ENCODE measurements at regions not wholly inside any gene's neighbourhood (a gene's known extent, or its start where the extent isn't known, plus 50 kb on each side); places are given as distances from the start of the nearest gene placed in this dataset.
"Not testable (repeated sequence)": the region's sequence is repeated elsewhere in the genome, so short reads cannot be mapped to it uniquely, and the experiment has no call there.

GRCh38 chr5:40134883-40135520 lies 544.7 kb upstream of the PTGER4 start:
- no peak for DNase-seq (ENCODE audit: low spot score)

DNA sequence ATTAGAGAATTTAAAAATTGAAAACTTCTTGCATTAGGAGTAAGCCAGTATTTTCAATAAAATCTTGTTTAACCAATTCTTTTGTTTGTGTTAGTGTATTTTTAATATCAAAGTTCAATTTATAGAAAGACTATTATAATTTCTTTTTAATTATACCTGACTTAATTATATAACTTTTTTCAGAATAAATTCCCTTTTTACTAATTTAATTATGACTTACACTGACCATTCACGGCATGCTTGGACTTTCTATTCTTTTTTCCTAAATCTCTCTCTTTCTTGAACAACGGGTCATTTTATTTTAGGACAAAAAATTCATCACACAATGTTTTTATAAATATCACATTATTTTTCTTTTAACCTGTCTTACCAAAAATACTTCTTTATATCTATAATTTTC lies 555.3 kb upstream of the PTGER4 start:
- peak; percentile 44 for DNase-seq (ENCODE audit: low spot score)

- DNase-seq (ENCODE audit: low spot score): no peak
These were observed 558.5 kb upstream of the PTGER4 start for GRCh38 chr5:40121236-40121635.

DNA sequence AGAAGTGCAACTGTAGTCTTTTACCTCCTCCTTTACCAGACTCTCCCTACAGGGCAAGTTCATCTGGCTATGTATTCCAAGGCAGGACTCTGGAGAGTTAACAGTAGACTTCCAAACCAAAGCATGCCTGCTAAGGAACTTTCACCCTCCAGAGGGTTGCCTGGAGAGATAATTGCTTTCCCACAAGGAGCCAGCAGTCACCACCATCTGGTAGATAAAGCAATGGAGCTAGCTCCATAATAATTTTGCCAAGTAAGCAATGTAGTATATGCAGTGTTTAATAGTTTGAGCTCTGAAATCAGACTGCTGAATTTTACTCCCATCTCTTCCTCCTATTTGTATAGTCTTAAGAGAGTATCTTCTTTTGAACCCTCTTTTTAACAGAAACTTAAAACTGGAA lies 566.8 kb upstream of the PTGER4 start:
- DNase-seq (ENCODE audit: low spot score): no peak

- DNase-seq (ENCODE audit: low spot score): not testable (repeated sequence)
These were observed 568.7 kb upstream of the PTGER4 start for GRCh38 chr5:40111036-40111435.

- not testable (repeated sequence) for DNase-seq (ENCODE audit: low spot score)
These were observed 570.8 kb upstream of the PTGER4 start for GRCh38 chr5:40108764-40109390.

DNA sequence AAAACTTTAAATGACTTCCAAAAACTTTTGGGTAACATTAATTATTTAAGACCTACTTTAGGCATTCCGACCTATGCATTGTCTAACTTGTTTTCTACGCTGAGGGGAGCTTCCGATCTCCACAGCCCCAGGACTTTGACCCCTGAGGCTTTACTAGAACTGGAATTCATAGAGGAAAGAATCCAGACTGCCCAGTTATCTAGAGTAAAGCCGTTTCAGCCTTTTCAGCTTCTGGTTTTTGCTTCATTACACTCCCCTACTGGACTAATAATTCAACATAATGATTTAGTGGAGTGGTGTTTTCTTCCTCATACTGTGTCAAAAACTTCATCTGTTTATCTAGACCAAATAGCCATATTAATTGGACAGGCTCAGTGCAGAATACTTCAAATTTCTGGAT lies 571.9 kb upstream of the PTGER4 start:
- DNase-seq (ENCODE audit: low spot score): not testable (repeated sequence)

GRCh38 chr5:40106847-40107246 lies 572.9 kb upstream of the PTGER4 start:
- no peak for DNase-seq (ENCODE audit: low spot score)

- no peak for DNase-seq (ENCODE audit: low spot score)
These were observed 581.4 kb upstream of the PTGER4 start for GRCh38 chr5:40098313-40098712.

GRCh38 chr5:40093550-40093949 lies 586.2 kb upstream of the PTGER4 start:
- no peak for DNase-seq (ENCODE audit: low spot score)

DNA sequence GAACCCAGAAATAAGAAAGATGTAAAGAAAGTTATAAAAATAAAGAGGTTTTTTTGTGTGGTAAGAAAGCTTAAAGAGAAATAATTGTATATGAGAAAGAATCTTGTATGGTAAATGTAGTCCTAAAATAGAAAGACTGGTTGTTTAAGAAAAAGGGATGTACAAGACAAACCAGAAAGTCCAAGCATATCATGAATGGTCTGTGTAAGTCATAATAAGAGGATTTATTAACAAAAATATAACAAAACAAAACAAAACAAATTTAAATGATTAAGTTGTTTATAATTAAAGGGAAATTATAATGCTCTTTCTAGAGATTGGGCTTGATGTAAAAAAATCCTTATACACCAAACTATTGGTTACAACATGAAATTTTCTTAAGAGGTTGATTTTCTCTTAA lies 590.4 kb upstream of the PTGER4 start:
- peak; percentile 28 for DNase-seq (ENCODE audit: low spot score)

DNA sequence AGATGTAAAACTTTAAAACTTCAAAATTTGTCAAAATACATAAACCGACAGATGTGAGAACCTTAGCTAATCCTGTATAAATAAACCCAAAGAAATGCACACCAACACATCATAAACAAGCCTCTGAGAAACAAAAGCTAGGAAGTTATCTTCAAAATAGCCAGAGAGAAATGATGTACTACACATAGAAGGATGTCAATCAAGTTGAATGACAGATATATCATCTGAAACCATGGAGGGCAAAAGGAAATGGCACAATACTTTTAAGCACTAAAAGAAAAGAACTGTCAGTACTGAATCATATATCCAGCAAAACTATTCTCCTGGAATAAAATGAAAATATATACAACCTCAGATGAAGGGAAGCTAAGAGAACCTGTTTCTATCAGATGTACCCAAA lies 595.1 kb upstream of the PTGER4 start:
- no peak for DNase-seq (ENCODE audit: low spot score)

DNA sequence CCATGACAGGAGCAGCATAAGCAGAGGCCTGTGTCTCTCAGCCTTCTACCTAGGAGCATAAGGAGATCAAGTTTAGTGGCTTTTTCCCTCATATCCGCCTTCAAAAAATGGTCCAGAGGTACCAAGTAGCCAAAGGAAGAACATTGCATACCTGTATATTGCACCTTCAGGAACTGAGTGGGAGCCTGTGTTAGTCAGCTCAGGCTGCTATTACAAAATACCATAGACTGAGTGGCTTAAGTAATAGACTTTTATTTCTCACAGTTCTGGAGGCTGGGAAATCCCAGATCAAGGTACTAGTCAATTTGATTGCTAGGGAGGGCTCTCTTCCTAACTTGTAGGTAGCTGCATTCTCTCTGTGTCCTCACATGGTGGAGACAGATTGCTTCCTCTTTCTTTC lies 597.4 kb upstream of the PTGER4 start:
- no peak for DNase-seq (ENCODE audit: low spot score)

DNA sequence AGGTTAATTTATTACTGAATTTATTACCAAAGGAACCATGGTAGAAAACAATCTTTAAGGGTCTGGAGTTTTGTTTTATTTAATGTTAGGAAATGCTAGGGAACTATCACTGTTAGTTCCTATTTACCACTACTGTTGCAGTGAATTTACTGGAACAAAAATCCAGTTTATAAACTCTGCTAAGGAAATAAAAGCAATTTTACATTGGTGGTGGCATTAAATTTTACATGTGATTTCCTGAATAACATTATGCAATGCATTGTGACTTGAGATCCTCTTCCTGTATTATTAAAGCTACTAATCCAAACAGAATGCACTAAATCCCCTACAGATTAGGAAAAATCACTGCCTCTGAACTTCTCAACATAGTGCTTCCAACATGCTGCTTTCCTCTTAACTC lies 599.5 kb upstream of the PTGER4 start:
- DNase-seq (ENCODE audit: low spot score): no peak

DNA sequence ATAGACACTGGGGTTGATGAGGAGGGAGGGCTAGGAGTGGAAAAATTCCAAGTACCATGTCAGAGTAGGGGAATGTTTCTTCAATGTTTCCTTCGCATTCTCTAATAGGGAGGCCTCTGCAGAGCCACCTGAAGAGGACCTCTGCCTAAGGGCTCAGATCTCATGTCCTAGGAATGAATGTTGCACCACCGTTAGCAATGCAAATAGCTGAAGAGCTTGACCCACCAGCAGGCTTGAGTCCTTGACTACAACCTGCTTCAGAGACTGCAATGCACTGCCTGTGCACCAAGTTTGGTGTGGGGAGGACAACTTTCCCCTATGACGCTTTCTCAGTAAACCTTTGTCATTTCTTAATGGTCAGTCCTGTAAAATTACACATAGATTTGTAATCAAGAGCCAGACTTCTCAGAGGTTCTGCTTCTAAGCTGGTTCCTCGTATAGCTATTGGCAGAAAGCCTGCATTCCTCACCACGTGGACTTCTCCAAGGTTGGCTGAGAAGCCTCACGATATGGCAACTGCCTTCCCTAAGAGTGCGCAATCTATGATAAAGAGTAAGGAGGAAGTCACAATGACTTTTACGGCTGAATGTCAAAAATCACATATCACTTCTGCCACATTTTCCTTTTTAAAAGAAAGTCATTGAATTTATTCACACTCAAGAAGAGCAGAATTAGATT lies 600.7 kb upstream of the PTGER4 start:
- no peak for DNase-seq (ENCODE audit: low spot score)

DNA sequence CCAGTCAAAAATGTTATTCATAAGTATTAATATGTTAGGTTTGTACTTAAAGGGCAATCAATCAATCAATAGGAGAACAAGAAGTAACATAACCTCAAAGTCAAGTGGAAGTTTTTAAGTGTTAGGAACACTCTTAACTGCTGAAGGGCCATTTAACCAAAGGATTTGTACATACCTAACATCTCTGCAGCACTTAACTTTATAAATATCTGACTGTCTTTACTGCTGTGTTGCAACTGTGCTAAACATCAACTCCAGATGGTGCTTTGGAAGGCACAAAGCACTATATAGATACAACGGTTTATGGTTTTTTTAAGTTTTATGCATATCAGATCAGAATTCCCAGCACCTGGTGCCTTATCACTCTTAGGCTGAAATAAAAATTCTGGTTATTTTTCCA lies 604.9 kb upstream of the PTGER4 start:
- peak; percentile 2 for DNase-seq (ENCODE audit: low spot score)

DNA sequence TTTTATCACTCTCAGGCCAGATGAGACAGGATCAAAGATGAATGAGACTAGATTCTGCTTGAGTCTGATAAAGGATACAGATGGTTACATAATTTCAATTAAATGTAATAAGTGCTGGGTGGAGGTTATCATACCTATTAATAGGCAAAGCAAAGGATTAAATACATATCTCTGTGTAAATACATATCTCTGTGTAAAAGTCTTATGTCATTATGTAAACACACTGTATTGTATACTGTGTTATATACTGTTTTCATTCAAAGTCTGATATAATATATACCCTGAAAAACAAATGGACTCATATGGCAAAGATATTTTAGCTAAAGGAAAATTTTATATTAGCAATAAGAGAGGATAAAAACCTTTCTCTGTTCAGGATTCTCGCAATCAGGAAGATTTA lies 605.8 kb upstream of the PTGER4 start:
- DNase-seq (ENCODE audit: low spot score): no peak

DNA sequence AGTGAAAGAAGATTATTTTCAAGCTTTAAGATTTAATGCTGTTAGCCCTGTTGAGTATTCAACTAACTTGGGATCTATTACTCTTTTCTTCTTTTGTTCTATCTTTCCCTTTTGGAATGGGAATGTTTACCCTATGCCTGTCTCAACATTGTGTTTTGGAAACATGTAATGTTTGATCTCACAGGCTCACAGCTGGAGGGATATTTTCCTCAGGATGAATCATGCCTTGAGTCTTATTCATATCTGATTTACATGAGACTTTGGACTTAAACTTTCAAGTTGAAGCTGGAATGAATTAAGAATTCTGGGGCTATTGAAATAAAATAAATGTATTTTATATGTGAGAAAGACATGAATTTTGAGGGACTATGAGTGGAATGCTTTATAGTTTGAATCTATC lies 607.8 kb upstream of the PTGER4 start:
- no peak for DNase-seq (ENCODE audit: low spot score)

- no peak for DNase-seq (ENCODE audit: low spot score)
These were observed 613.1 kb upstream of the PTGER4 start for GRCh38 chr5:40066616-40067015.

DNA sequence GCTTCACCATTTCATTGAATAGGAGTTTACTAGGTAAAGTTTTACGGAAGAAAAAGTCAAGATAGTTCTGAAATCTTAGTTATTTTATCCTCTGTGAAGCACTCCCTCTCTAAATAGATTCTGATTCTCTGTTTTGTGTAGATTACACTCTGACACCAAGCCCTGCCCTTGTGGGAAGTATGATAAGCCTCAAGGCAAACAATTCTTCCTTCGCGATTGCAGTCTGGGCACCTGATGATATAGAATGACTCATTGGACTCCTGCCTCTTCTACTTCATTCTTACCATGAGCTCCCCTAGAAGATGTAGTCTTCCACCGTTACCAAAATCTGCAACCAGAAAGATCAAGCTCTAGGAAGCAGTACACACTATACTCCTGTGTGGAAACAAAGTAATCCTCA lies 626.9 kb upstream of the PTGER4 start:
- DNase-seq (ENCODE audit: low spot score): no peak

DNA sequence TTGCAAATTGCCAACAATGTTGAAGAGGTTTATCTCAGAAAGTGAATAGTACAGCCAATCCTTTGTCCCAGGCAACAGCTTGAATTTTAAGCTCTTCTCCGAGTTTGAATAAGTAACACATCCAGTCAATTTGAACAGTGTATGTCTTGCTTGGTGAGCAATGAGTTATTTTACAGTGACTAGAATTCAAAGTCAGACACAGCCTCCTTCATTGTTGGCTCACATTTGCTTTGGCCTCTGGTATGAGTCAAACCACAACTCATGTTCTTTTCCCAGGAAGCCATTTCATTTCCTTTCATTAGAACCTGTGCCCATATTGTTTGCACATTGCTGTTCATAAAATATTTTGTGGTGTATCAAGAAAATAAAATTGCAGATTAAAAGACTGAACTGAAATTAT lies 622.0 kb upstream of the DAB2 start:
- no peak for DNase-seq (ENCODE audit: low spot score)

DNA sequence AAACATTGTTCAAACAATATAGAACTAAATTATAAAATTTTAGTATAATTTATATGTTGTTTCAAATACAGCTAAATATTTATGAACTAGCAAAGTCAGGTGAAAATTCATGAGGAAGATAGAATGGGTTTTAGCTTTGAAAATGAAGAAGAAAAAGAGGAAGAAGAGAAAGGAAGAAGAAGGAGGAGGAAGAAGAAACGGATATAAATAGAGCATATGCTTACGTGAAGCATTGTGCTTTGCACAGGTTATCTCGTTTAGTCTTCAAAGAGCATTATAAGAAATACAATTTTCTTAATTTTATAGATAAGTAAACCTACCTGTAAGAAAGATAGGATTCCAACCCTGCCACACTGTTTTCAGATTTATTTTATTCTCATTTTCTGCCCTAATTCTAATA lies 620.6 kb upstream of the DAB2 start:
- DNase-seq (ENCODE audit: low spot score): no peak

DNA sequence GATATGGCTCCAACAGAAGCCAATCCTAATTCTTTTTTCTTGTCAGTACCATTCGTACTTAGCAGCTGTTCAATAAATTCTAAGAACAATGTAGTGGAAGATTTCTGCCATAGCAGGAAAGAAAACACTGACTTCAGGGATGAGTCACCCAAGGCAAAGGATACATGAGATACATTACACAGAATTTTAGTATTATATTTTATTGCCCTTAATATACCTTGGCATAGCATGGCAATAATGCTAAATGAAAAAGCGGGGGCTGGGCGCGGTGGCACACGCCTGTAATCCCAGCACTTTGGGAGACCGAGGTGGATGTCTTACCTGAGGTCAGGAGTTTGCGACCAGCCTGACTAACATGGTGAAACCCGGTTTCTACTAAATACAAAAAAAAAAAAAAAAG lies 619.1 kb upstream of the DAB2 start:
- no peak for DNase-seq (ENCODE audit: low spot score)

DNA sequence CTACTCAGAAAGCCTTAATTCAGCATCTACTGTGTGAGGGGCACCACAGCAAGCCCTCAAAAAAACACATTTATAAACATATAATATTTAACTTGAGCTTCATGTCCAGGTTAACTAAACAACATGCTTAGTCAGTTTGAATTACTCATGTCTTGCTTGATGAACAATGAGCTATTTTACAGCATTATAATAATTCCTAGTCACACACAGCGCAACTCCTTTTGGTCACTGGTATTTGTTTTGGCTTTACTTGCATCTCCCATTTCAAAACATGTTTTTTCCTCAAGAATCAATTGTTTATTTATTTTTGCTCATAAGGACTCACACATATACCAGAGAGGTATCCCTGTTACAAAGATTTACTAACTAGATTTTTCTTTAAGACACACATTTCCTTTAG lies 616.7 kb upstream of the DAB2 start:
- no peak for DNase-seq (ENCODE audit: low spot score)

All from NAMALWA (cell line).